Stimulated activated CD4-positive, alpha-beta T cell treated with anti-CD3 and anti-CD28 coated beads, Interleukin-12 subunit alpha, Interleukin-12 subunit beta, amount 100 ng/mL, for 24 hours (primary cell): ENCODE measurements at regions not wholly inside any gene's neighbourhood (a gene's known extent, or its start where the extent isn't known, plus 50 kb on each side); places are given as distances from the start of the nearest gene placed in this dataset.

Source experiments
- DNase-seq, 2 experiments: peaks; one replicate each; pipeline ENCODE4 v3.0.0-alpha.2; 2020; ENCODE audit warnings: low read depth in 2 of 2

DNA sequence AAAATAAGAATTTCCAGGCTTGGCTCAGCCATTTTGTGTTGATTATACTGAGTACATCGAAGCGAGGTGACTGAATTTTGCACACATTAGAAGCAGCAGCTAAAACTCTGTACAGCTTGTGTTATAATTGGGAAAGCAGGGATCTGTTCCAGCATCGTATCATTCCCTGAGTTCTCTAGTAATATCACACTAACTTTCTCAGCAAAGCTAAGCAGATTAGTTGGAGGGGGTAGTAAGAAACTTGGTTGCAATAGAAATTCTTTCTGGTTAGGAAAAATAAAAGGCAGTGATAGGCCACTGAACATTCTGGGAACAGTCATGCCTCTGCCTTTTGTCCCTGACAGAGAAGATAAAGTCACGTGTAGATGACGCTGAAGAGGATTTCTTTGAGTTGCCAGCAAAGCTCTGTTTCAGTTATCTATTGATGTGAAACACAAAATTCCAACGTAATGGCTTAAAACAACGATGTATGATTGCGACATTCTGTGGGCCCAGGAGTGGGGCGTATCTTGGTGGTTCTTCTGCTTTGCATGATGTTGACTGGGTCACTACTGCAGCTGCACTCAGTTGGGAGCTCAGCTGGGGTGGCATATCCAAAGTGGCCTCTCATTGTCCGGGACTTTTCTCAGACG, 202.1 kb upstream of the MEX3C start:
- no peak for DNase-seq

GRCh38 chr18:51400721-51401120, 203.2 kb upstream of the MEX3C start:
- no peak for DNase-seq

DNA sequence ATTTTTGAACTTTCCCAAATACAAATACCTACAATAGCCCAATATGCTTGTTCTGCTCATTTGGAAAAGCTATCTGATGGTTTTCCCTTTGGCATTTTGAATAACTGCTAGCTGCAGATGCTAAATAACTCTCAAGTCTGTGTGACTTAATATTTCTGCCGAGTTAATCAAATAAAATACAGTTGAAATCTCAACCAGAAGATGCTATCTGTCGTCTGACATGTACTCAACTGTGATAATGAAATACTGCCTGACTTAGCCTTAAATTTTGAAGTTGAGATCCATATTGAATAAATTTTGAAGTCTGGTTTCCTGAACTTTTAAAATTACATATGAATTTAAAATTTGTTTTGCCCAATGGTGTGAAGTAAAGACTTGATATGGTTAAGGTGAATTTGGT, 204.4 kb upstream of the MEX3C start:
- DNase-seq: no peak

DNA sequence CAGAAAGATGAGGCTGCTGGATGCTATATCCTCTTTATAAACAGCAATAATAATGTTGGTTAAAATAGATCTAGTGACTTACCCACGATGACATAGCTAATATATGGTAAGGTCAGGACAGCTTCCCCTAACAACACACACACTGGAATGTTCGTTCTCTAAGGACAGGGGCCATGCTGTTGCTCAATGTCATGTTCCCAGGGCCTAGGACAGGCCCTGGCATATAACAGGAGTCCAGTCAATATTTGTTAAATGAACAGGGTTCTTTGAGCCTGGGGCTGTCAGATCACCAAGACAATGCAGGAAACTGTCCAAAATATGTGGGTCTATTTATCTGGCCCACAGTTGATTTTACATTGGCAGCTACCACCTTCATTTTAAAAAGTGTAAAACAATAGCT, 207.1 kb upstream of the MEX3C start:
- no peak for DNase-seq

- no peak for DNase-seq
These were observed 208.4 kb upstream of the MEX3C start for GRCh38 chr18:51405683-51406477.

DNA sequence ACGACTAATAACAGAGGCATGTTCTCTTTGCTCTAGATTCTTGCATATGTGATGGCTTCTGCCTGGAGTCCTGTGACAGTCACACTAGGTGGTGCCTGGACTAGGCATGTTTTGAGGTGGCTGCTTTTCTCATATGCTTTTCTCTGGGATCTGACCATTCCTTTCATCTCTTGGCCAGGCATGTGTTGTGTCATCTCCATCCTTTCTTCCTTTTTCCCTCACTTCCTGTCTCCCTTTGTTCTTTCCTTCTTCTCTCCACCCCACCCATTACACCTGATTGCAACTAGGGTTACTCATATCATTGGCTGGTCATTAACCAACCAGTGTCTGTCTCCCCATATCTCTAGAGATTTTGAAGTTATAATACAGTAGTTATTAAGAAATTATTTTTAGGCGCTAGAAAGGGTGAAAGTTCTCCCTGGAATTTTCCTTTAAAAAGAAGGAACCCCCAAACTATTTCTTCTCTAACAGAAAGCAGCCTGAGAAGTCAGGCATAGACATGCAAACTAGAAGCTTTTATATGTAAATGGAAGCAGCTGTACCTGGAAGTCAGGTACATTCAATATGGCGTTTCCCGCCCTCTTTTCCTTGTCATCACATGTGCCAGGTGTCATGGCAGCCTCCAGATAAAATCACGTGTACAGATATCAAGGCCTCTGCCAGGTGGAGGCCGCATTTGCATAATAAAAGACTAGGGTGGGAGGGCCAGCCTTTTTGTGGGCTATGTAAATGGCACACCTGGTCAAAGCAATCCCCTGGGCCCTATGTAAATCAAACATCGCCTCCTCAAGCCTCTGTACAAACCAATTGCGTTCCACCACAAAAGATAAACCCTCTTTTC, 220.4 kb upstream of the MEX3C start:
- DNase-seq: no peak

- DNase-seq: no peak
These were observed 228.0 kb upstream of the MEX3C start for GRCh38 chr18:51425475-51425874.

DNA sequence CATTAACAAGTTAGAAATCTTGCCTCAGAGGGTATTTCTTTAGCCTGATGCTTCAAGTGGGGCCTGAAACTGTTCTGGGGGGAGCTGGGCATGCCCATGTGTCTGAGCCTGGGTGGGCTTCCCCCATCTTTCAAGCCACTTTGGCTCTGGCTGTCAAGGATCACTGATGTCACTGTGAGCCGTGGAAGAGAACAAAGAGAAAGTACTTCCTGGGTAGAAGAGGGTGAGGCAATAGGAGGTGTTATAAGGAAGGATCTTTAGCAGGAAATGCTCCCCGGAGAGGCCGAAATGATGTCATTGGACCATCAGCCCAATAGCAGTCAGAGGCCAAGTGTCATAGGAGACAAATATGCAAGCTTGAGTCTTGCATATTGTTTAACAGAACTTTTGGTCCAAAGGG, 228.4 kb upstream of the MEX3C start:
- no peak for DNase-seq

GRCh38 chr18:51426996-51427395, 229.5 kb upstream of the MEX3C start:
- no peak for DNase-seq

DNA sequence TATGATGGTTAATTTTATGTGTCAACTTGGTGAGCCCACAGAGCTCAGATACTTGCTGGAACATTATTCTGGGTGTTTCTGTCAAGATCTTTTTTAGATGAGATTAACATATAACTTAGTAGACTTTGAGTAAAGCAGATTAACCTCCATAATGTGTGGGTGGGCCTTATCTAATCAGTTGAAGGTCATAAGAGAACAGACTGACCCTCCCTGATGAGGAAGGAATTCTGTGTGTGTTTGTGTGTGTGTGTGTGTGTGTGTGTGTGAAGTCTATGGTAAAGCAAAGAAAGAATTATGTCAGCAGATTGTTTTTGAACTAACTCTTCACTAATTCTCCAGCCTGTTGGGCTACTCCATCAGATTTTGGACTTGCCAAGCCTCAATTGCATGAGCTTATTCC, 232.2 kb upstream of the MEX3C start:
- DNase-seq: no peak

DNA sequence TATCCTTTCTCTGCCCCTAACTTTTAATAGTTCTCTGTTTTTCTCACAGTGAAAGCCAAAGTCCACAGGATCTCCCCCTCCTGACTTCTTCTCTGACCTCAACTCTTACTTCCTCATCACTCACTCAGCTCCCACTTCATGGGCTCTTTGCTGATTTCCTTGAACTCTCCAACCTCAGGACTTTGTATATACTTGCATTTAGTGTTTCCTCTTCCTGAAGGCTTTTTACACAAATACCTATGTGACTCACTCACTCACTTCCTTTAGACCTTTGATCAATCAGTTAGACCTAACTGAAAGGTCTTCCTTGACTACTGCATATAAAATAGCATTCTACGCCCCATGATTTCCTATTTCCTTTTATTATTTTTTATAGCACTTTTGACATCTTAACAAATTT, 233.1 kb upstream of the MEX3C start:
- no peak for DNase-seq

GRCh38 chr18:51433296-51433695, 235.8 kb upstream of the MEX3C start:
- DNase-seq: no peak

DNA sequence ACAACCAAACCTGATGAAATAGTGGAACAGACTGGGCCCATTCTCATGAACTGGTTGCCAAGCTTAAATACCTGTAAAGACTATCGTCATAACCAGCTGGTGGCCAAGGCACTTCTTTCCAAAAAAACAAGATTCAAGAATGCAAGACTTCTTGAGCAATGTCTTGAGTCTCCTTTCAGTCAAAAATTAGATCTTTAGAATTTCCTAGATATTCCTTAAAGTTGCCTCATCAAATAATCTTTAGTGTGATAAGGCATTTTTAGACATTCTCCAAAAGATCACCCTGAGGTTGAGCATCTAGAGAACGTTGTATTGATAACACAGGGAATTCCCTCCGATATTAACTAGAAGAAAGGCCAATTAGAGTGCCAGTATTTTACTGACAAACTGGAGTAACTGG, 236.4 kb upstream of the MEX3C start:
- no peak for DNase-seq

GRCh38 chr18:51437280-51438271, 240.1 kb upstream of the MEX3C start:
- no peak for DNase-seq

DNA sequence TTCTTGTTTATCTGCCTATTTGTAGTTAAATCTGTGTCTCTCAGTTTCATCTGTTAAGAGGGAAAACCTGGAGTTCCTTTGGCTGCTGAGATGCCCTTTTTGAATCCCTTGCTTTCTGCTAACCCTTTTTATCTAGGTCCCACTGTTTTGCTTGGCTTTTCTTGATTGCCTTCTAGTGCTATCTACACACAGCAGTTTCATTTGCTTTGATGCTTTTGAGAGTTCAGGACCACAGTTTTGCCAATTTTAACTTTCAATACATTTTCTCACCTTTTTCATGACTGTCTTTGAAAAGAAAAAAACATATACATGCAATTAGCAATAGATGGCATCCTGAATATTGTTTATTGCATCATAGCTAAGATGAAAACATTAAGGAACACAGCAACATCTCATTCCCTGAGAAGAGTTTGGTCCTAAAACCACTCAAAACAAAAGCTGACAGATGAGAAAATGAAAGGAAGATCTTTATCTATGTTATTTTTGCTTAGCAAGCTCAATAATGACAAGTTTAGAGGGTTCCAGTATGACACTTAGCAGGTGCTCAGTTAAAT, 241.4 kb upstream of the MEX3C start:
- no peak for DNase-seq

DNA sequence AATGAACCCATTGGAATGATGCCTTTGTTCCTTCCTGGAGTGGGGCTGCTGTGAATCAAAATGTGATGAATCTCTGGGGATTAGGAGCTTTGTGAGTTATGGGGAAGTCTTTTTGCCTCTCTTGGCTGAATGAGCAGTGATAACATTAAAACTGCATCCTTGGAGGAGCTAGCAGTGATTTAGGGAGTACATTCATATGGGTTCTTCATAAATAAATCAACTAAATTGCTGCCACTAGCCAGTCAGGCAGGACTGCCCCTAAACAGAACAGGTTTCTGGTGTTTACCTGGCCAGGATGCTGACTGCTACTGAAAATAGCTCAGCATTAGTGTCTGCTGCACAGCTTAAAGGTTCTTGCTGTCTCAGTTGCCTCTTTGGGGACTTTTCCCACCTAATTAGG, 244.5 kb upstream of the MEX3C start:
- no peak for DNase-seq

DNA sequence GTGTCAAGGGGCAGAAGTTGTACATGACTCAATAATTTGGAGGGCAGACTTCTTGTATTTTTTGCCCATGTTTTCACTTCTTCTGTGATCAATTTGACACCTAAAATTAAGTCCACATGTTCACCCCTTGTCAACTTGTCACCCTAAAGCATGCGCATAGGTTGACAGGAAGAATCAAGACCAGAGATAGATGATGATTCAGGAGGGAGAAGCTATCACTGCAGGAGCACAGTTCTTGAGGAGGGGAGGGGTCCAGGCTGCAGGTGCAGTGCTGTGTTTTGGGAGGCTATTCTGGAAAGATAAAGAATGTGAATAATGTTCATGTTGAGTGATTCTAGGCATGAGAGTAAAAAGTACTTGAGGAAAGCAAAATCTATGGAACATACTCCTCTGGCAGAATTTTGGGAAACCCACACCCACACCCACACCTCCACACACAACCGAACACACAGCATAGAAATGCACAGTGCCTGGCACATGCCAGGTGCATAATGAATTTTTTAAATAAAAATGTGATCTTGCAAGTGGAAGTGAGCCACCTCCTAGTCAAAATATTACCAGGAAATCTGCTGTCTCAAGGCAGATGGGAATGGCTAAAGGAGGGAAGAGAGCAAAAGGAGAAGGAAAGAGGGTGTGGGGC, 249.2 kb upstream of the MEX3C start:
- no peak for DNase-seq

DNA sequence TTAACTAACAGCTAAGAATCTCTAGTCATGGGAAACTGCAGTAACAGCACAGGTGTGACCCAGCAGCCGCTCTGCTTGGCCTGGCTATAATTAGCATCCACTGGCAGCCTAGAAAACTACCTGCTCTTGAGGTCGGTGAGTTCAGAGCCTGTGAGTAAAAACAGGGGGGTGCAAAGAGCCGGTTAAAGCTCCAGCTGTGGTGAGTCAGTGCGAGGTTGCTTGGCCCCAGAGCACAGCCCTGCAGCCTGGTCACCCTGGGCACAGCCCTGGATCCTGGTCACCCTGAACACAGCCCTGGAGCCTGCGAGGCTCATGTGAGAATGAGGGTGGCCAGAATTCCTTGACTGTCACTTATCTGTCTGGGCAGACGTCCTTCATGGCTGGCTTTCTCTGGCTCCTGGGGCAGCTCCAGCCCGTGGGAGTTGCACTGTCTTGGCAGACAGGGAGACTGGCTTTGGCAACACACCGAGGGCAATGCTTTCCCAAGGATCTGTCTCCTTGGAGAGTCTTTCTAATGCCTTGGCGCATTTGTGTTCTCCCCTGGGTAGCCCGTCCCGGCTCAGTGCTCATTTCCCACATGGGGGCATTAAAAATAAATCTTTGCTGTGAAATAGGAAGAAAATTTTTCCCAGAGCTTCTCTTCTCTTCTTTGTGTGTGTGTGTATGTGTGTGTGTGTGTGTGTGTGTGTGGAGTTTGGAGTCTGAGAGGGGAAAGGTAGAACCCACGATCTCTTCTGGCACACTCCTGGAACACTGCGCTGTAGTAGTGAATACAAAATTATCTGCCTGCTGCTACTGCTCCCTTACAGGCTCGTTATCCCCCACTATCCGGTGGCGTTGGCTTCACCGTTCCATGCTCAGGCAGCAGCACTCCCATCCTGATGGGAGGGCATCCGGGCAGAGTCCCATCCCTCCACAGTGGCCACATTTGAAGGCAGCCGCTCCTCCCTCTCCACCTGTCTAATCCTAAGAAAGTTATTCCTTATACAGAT, 250.2 kb upstream of the MEX3C start:
- DNase-seq: no peak

GRCh38 chr18:51448949-51449348, 251.5 kb upstream of the MEX3C start:
- no peak for DNase-seq
